SK-N-SH (cell line): ENCODE measurements at regions not wholly inside any gene's neighbourhood (a gene's known extent, or its start where the extent isn't known, plus 50 kb on each side); places are given as distances from the start of the nearest gene placed in this dataset.

Experiments used
- CTCF ChIA-PET: fragments of 300-600, 350-600 bp; formaldehyde crosslinking; extraction: SDS; loops from one replicate; lab custom pipeline; 2021; lab: Yijun Ruan, JAX
- POLR2A ChIA-PET: fragments of 350-600 bp; sonication (Branson Sonifier 250); formaldehyde crosslinking; extraction: SDS; loops from one replicate; lab custom pipeline; 2020; ENCODE audit warnings: antibody characterized with exemption, inconsistent platforms; lab: Yijun Ruan, JAX
- DNase-seq: peaks from one replicate; pipeline ENCODE4 v3.0.0; 2012
- H2AFZ ChIP-seq: fragments of 200-600 bp; sonication (generic); 2 replicates; pipeline ENCODE4 v1.8.1; 2016; ENCODE audit warnings: antibody characterized with exemption, mild to moderate bottlenecking, low read depth
- H3F3A ChIP-seq: fragments of 200-600 bp; sonication (generic); replicated peaks from 2 replicates; pipeline ENCODE3; 2016; ENCODE audit warnings: antibody characterized with exemption, mild to moderate bottlenecking; ENCODE audit not compliant: insufficient read depth
- H3K27ac ChIP-seq, 2 experiments: fragments of 200-500 bp in 1 of 2; fragments of 200-600 bp in 1 of 2; sonication (Bioruptor generic) in 1 of 2; sonication (generic), shearing (Covaris generic) in 1 of 2; 2 replicates each; pipeline versions ENCODE4 v1.5.1 to v1.6.1; 2014 to 2016; ENCODE audit warnings: low read depth in 2 of 2, inconsistent platforms in 1 of 2, low read length in 1 of 2, mild to moderate bottlenecking in 1 of 2, mixed read lengths in 1 of 2
- H3K27me3 ChIP-seq: fragments of 200-600 bp; sonication (generic), shearing (Covaris generic); 2 replicates; pipeline ENCODE4 v1.6.1; 2016; ENCODE audit warnings: mixed run types; ENCODE audit not compliant: insufficient read depth
- H3K36me3 ChIP-seq, 2 experiments: fragments of 200-500 bp in 1 of 2; fragments of 200-600 bp in 1 of 2; sonication (Bioruptor generic) in 1 of 2; sonication (generic) in 1 of 2; replicated peaks in 1 of 2; 2 replicates each; pipeline versions ENCODE3 to v1.5.1; 2014 to 2016; ENCODE audit warnings: low read length in 1 of 2, mild to moderate bottlenecking in 1 of 2; ENCODE audit not compliant: insufficient read depth in 2 of 2, control insufficient read depth in 1 of 2
- H3K4me1 ChIP-seq, 2 experiments: fragments of 200-500 bp in 1 of 2; fragments of 200-600 bp in 1 of 2; sonication (Bioruptor generic) in 1 of 2; sonication (generic), shearing (Covaris generic) in 1 of 2; 2 replicates each; pipeline versions ENCODE4 v1.5.1 to v1.6.1; 2014 to 2016; ENCODE audit warnings: low read depth in 1 of 2, low read length in 1 of 2, mixed run types in 1 of 2; ENCODE audit not compliant: insufficient read depth in 2 of 2, control insufficient read depth in 1 of 2
- H3K4me2 ChIP-seq: fragments of 200-600 bp; sonication (generic), shearing (Covaris generic); 2 replicates; pipeline ENCODE4 v1.6.1; 2017; ENCODE audit warnings: mixed run types
- H3K4me3 ChIP-seq, 2 experiments: fragments of 200-500 bp in 1 of 2; fragments of 200-600 bp in 1 of 2; sonication (Bioruptor generic) in 1 of 2; sonication (generic), shearing (Covaris generic) in 1 of 2; 2 replicates each; pipeline versions ENCODE4 v1.5.1 to v1.8.1; 2014 to 2016; ENCODE audit warnings: low read depth in 2 of 2, inconsistent platforms in 1 of 2, low read length in 1 of 2, mild to moderate bottlenecking in 1 of 2, mixed read lengths in 1 of 2, moderate library complexity in 1 of 2
- H3K79me2 ChIP-seq: fragments of 200-600 bp; sonication (generic); 2 replicates; pipeline ENCODE4 v1.8.1; 2017; ENCODE audit warnings: mild to moderate bottlenecking; ENCODE audit not compliant: insufficient read depth
- H3K9ac ChIP-seq: fragments of 200-600 bp; sonication (generic); 2 replicates; pipeline ENCODE4 v1.6.1; 2017; ENCODE audit warnings: mixed run types
- H3K9me2 ChIP-seq: fragments of 200-600 bp; sonication (generic); 2 replicates; pipeline ENCODE4 v1.6.1; 2017; ENCODE audit warnings: mixed run types
- H3K9me3 ChIP-seq: fragments of 200-600 bp; sonication (generic); 2 replicates; pipeline ENCODE4 v1.6.1; 2017; ENCODE audit warnings: mixed run types, mild to moderate bottlenecking, moderate library complexity
- H4K20me1 ChIP-seq: fragments of 200-600 bp; sonication (generic); 2 replicates; pipeline ENCODE4 v1.6.1; 2017; ENCODE audit warnings: mild to moderate bottlenecking, mixed run types; ENCODE audit not compliant: insufficient read depth
- ELF1 ChIP-seq: IDR thresholded peaks from 2 replicates; pipeline ENCODE4 v1.4.0; 2012
- EP300 ChIP-seq, 2 experiments: IDR thresholded peaks; 2 replicates each; pipeline versions ENCODE4 v1.4.0 to v1.6.1; 2012; ENCODE audit warnings: borderline replicate concordance in 1 of 2, low read depth in 1 of 2, low read length in 1 of 2
- FOXM1 ChIP-seq: IDR thresholded peaks from 2 replicates; pipeline ENCODE4 v1.4.0; 2012; ENCODE audit warnings: low read depth, mild to moderate bottlenecking
- JUND ChIP-seq: IDR thresholded peaks from 2 replicates; pipeline ENCODE4 v1.4.0; 2012
- MXI1 ChIP-seq: IDR thresholded peaks from 2 replicates; pipeline ENCODE4 v1.6.1; 2012; ENCODE audit warnings: mild to moderate bottlenecking, low read depth, low read length, improper control_type of control experiment
- RFX5 ChIP-seq: IDR thresholded peaks from 2 replicates; pipeline ENCODE4 v1.6.1; 2012; ENCODE audit warnings: mild to moderate bottlenecking, improper control_type of control experiment, low read length
- RXRA ChIP-seq: IDR thresholded peaks from 2 replicates; pipeline ENCODE4 v1.4.0; 2012; ENCODE audit warnings: low read depth, mild to moderate bottlenecking, borderline replicate concordance
- SIN3A ChIP-seq: IDR thresholded peaks from 2 replicates; pipeline ENCODE4 v1.6.1; 2012; ENCODE audit warnings: low read depth, mild to moderate bottlenecking, low read length, moderate library complexity, borderline replicate concordance
- TAF1 ChIP-seq: IDR thresholded peaks from 2 replicates; pipeline ENCODE4 v1.6.1; 2012; ENCODE audit warnings: low read depth, mild to moderate bottlenecking, low read length, moderate library complexity, borderline replicate concordance
- TCF12 ChIP-seq: IDR thresholded peaks from 2 replicates; pipeline ENCODE4 v1.4.0; 2012
- TEAD4 ChIP-seq: IDR thresholded peaks from 2 replicates; pipeline ENCODE4 v1.4.0; 2012; ENCODE audit warnings: mild to moderate bottlenecking, borderline replicate concordance; ENCODE audit not compliant: insufficient read depth
- YY1 ChIP-seq: IDR thresholded peaks from 2 replicates; pipeline ENCODE4 v1.4.0; 2012; ENCODE audit warnings: low read depth, mild to moderate bottlenecking
- ZBTB33 ChIP-seq: IDR thresholded peaks from 2 replicates; pipeline ENCODE4 v1.4.0; 2012; ENCODE audit warnings: low read depth, borderline replicate concordance
- WGBS: methylation state at CpG from one replicate; pipeline ENCODE4 v1.1.6; 2017; ENCODE audit warnings: low lambda C conversion rate; 5-methylcytosine and 5-hydroxymethylcytosine counted together
- TF ChIP-seq, protein P1 (sequence below): fragments of 200-600 bp; sonication (generic); IDR thresholded peaks from 2 replicates; pipeline ENCODE4 v1.6.1; 2017; ENCODE audit warnings: antibody characterized with exemption, mild to moderate bottlenecking, moderate library complexity
- TF ChIP-seq, protein P2 (sequence below): IDR thresholded peaks from 2 replicates; pipeline ENCODE4; 2012
- TF ChIP-seq, protein P3 (sequence below): IDR thresholded peaks from 2 replicates; pipeline ENCODE4 v1.4.0; 2012; ENCODE audit warnings: low read depth
- TF ChIP-seq, protein P4 (sequence below): IDR thresholded peaks from 2 replicates; pipeline ENCODE4 v1.4.0; 2012; ENCODE audit warnings: low read depth, borderline replicate concordance
- TF ChIP-seq, protein P5 (sequence below): fragments of 150-350 bp; IDR thresholded peaks from 2 replicates; pipeline ENCODE4 v1.6.1; 2016; ENCODE audit warnings: mild to moderate bottlenecking, low read depth, low read length

GRCh38 chr12:17276196-17276595 is 670.2 kb upstream of the LMO3 start:
- Histone ChIP-seq H3K9ac (no peak overlapping the region), H3F3A (no peaks in the 10 kb centered on the region), H3K4me2 (no peak overlapping the region), H3K36me3 (no peaks in the 10 kb centered on the region), H4K20me1 (no peaks in the 10 kb centered on the region), H3K9me3 (no peaks in the 10 kb centered on the region), H3K4me1 (no peaks in the 10 kb centered on the region), H3K79me2 (no peaks in the 10 kb centered on the region), H2AFZ (no peak overlapping the region), H3K9me2 (no peaks in the 10 kb centered on the region), H3K27ac (no peak overlapping the region), H3K4me3 (no peak overlapping the region)
- CTCF ChIA-PET = no interaction called here
- no peak for DNase-seq
- TF ChIP-seq SIN3A = no peak
- TF ChIP-seq YY1 = no peak
- TF ChIP-seq ELF1 = no peak
- TF ChIP-seq, protein P1, sequence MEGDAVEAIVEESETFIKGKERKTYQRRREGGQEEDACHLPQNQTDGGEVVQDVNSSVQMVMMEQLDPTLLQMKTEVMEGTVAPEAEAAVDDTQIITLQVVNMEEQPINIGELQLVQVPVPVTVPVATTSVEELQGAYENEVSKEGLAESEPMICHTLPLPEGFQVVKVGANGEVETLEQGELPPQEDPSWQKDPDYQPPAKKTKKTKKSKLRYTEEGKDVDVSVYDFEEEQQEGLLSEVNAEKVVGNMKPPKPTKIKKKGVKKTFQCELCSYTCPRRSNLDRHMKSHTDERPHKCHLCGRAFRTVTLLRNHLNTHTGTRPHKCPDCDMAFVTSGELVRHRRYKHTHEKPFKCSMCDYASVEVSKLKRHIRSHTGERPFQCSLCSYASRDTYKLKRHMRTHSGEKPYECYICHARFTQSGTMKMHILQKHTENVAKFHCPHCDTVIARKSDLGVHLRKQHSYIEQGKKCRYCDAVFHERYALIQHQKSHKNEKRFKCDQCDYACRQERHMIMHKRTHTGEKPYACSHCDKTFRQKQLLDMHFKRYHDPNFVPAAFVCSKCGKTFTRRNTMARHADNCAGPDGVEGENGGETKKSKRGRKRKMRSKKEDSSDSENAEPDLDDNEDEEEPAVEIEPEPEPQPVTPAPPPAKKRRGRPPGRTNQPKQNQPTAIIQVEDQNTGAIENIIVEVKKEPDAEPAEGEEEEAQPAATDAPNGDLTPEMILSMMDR = no peak
- TF ChIP-seq JUND = no peak
- TF ChIP-seq RFX5 = no peak
- TF ChIP-seq, protein P2, sequence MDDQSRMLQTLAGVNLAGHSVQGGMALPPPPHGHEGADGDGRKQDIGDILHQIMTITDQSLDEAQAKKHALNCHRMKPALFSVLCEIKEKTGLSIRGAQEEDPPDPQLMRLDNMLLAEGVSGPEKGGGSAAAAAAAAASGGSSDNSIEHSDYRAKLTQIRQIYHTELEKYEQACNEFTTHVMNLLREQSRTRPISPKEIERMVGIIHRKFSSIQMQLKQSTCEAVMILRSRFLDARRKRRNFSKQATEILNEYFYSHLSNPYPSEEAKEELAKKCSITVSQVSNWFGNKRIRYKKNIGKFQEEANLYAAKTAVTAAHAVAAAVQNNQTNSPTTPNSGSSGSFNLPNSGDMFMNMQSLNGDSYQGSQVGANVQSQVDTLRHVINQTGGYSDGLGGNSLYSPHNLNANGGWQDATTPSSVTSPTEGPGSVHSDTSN = no peak
- TF ChIP-seq EP300 (IDR thresholded peaks at IDR 0.05; ENCODE audit: borderline replicate concordance in 1 of 2, low read depth in 1 of 2, low read length in 1 of 2) = no peak
- TF ChIP-seq TEAD4 = no peak
- TF ChIP-seq ZBTB33 = no peak
- TF ChIP-seq, all 33 proteins: peak for 0
- POLR2A ChIA-PET = no interaction called here
- no peaks in the 10 kb centered on the region for H3K27me3 ChIP-seq
- 48% methylated on average over 5 of the region's 5 CpGs for WGBS

- no peaks in the 10 kb centered on the region for H3K9me3 ChIP-seq
- H3K4me3 ChIP-seq = no peak overlapping the region
- H3K9ac ChIP-seq = no peak overlapping the region
- H2AFZ ChIP-seq = no peak overlapping the region
- no peaks in the 10 kb centered on the region for H3K9me2 ChIP-seq
- H3K27ac ChIP-seq = no peak overlapping the region
- no peak overlapping the region for H3K4me2 ChIP-seq
- no peaks in the 10 kb centered on the region for H3K36me3 ChIP-seq
- H3K4me1 ChIP-seq = no peaks in the 10 kb centered on the region
- TF ChIP-seq JUND (no peak), TAF1 (no peak), TEAD4 (no peak), RFX5 (no peak), TCF12 (no peak), RXRA (no peak), ELF1 (no peak), MXI1 (no peak), FOXM1 (no peak), EP300 (IDR thresholded peaks at IDR 0.05; ENCODE audit: borderline replicate concordance in 1 of 2, low read depth in 1 of 2, low read length in 1 of 2) (no peak)
- TF ChIP-seq, protein P2 = no peak
- TF ChIP-seq, protein P3, sequence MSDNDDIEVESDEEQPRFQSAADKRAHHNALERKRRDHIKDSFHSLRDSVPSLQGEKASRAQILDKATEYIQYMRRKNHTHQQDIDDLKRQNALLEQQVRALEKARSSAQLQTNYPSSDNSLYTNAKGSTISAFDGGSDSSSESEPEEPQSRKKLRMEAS = no peak
- TF ChIP-seq, protein P4, sequence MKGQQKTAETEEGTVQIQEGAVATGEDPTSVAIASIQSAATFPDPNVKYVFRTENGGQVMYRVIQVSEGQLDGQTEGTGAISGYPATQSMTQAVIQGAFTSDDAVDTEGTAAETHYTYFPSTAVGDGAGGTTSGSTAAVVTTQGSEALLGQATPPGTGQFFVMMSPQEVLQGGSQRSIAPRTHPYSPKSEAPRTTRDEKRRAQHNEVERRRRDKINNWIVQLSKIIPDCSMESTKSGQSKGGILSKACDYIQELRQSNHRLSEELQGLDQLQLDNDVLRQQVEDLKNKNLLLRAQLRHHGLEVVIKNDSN = no peak
- TF ChIP-seq, protein P5, sequence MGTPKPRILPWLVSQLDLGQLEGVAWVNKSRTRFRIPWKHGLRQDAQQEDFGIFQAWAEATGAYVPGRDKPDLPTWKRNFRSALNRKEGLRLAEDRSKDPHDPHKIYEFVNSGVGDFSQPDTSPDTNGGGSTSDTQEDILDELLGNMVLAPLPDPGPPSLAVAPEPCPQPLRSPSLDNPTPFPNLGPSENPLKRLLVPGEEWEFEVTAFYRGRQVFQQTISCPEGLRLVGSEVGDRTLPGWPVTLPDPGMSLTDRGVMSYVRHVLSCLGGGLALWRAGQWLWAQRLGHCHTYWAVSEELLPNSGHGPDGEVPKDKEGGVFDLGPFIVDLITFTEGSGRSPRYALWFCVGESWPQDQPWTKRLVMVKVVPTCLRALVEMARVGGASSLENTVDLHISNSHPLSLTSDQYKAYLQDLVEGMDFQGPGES = no peak
- no peaks in the 10 kb centered on the region for H3F3A ChIP-seq
- no peak for DNase-seq
- H3K27me3 ChIP-seq = no peaks in the 10 kb centered on the region
- no peaks in the 10 kb centered on the region for H4K20me1 ChIP-seq
- WGBS = 42% methylated on average over 5 of the region's 5 CpGs
- no peaks in the 10 kb centered on the region for H3K79me2 ChIP-seq
- POLR2A ChIA-PET = no interaction called here
- CTCF ChIA-PET = no interaction called here
Observed at GRCh38 chr12:17266856-17267255, 660.9 kb upstream of the LMO3 start.
